ENCODE measurements at regions not wholly inside any gene's neighbourhood (a gene's known extent, or its start where the extent isn't known, plus 50 kb on each side); places are given as distances from the start of the nearest gene placed in this dataset.

- 76 to 91% methylated on average over 2 to 3 of the region's 3 CpGs for WGBS, 2 donors
- Histone ChIP-seq H3K4me1 (no peaks in the 10 kb centered on the region), H3K27me3 (no peaks in the 10 kb centered on the region), H3K36me3 (peaks cover 0 to 52% (median 0%) of the 10 kb centered on the region in 3 donors), H3K27ac (no peak overlapping the region), H3K9me3 (no peaks in the 10 kb centered on the region), H3K4me3 (no peak overlapping the region)
- intact Hi-C loops (cut with DNase I): no loop called here
- DNase-seq: no peak
- TF ChIP-seq POLR2A (IDR thresholded peaks at IDR 0.05) (no peak), CTCF (IDR thresholded peaks at IDR 0.05) (no peak)
Measured at GRCh38 chr1:232452117-232452516, 177.8 kb downstream of the SIPA1L2 start.

GRCh38 chr1:232451506-232451905 is 178.4 kb downstream of the SIPA1L2 start:
- Histone ChIP-seq H3K36me3 (peaks cover 0 to 53% (median 0%) of the 10 kb centered on the region in 3 donors), H3K27me3 (no peaks in the 10 kb centered on the region), H3K4me1 (no peaks in the 10 kb centered on the region), H3K27ac (no peak overlapping the region), H3K4me3 (no peak overlapping the region), H3K9me3 (no peaks in the 10 kb centered on the region)
- 85 to 87% methylated on average over 2 of the region's 2 CpGs for WGBS, 2 donors
- TF ChIP-seq POLR2A (IDR thresholded peaks at IDR 0.05) (no peak), CTCF (IDR thresholded peaks at IDR 0.05) (no peak)
- no peak for DNase-seq
- intact Hi-C loops (cut with DNase I): no loop called here

- WGBS, 2 donors: 53 to 76% methylated on average over 1 of the region's 1 CpG
- Histone ChIP-seq H3K4me1 (no peaks in the 10 kb centered on the region), H3K9me3 (no peaks in the 10 kb centered on the region), H3K27me3 (no peaks in the 10 kb centered on the region), H3K36me3 (peaks cover 0 to 48% (median 0%) of the 10 kb centered on the region in 3 donors), H3K4me3 (no peak overlapping the region), H3K27ac (no peak overlapping the region)
- intact Hi-C loops (cut with DNase I): no loop called here
- DNase-seq: no peak
- no peak for TF ChIP-seq CTCF (IDR thresholded peaks at IDR 0.05)
- no peak for TF ChIP-seq POLR2A (IDR thresholded peaks at IDR 0.05)
Measured at GRCh38 chr1:232450615-232451014, 179.3 kb downstream of the SIPA1L2 start.

- DNase-seq: no peak
- Histone ChIP-seq H3K9me3 (no peaks in the 10 kb centered on the region), H3K36me3 (peaks cover 0 to 73% (median 7%) of the 10 kb centered on the region in 3 donors), H3K27ac (no peak overlapping the region), H3K4me1 (no peaks in the 10 kb centered on the region), H3K27me3 (no peaks in the 10 kb centered on the region), H3K4me3 (no peak overlapping the region)
- TF ChIP-seq POLR2A (IDR thresholded peaks at IDR 0.05) (no peak), CTCF (IDR thresholded peaks at IDR 0.05) (no peak)
- 83 to 96% methylated on average over 2 of the region's 2 CpGs for WGBS, 2 donors
- intact Hi-C loops (cut with DNase I): no loop called here
Measured at GRCh38 chr1:232447125-232447524, 182.8 kb downstream of the SIPA1L2 start.

- no peak for TF ChIP-seq POLR2A (IDR thresholded peaks at IDR 0.05)
- no peak for TF ChIP-seq CTCF (IDR thresholded peaks at IDR 0.05)
- no peaks in the 10 kb centered on the region for H3K4me1 ChIP-seq
- no peaks in the 10 kb centered on the region for H3K9me3 ChIP-seq
- H3K27ac ChIP-seq: no peak overlapping the region
- 88 to 89% methylated on average over 9 to 12 of the region's 24 CpGs for WGBS, 2 donors
- H3K4me3 ChIP-seq: no peak overlapping the region
- H3K27me3 ChIP-seq: no peaks in the 10 kb centered on the region
- intact Hi-C loops (cut with DNase I): no loop called here
- no peak for DNase-seq
- peaks cover 6 to 79% (median 11%) of the 10 kb centered on the region in 3 donors for H3K36me3 ChIP-seq
Measured at GRCh38 chr1:232445361-232446106, 184.4 kb downstream of the SIPA1L2 start.
